ENCODE measurements at regions not wholly inside any gene's neighbourhood (a gene's known extent, or its start where the extent isn't known, plus 50 kb on each side); places are given as distances from the start of the nearest gene placed in this dataset.
"Not testable (repeated sequence)": the region's sequence is repeated elsewhere in the genome, so short reads cannot be mapped to it uniquely, and the experiment has no call there.

GRCh38 chr5:163309914-163310313 lies 127.5 kb upstream of the CCNG1 start:
- TF ChIP-seq, protein P1, sequence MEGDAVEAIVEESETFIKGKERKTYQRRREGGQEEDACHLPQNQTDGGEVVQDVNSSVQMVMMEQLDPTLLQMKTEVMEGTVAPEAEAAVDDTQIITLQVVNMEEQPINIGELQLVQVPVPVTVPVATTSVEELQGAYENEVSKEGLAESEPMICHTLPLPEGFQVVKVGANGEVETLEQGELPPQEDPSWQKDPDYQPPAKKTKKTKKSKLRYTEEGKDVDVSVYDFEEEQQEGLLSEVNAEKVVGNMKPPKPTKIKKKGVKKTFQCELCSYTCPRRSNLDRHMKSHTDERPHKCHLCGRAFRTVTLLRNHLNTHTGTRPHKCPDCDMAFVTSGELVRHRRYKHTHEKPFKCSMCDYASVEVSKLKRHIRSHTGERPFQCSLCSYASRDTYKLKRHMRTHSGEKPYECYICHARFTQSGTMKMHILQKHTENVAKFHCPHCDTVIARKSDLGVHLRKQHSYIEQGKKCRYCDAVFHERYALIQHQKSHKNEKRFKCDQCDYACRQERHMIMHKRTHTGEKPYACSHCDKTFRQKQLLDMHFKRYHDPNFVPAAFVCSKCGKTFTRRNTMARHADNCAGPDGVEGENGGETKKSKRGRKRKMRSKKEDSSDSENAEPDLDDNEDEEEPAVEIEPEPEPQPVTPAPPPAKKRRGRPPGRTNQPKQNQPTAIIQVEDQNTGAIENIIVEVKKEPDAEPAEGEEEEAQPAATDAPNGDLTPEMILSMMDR (conservative IDR thresholded peaks at IDR 0.05; ENCODE audit: low read depth, low read length): no peak
- no peak for DNase-seq (ENCODE audit: low read depth)
- H3K4me3 ChIP-seq (ENCODE audit: low read depth, low read length): no peak overlapping the region

- H3K4me3 ChIP-seq (ENCODE audit: low read depth, low read length): no peak overlapping the region
- TF ChIP-seq, protein P1 (conservative IDR thresholded peaks at IDR 0.05; ENCODE audit: low read depth, low read length): no peak
- DNase-seq (ENCODE audit: low read depth): no peak
These were observed 126.4 kb upstream of the CCNG1 start for GRCh38 chr5:163310997-163311396.

GRCh38 chr5:163312598-163312997 lies 124.8 kb upstream of the CCNG1 start:
- TF ChIP-seq, protein P1 (conservative IDR thresholded peaks at IDR 0.05; ENCODE audit: low read depth, low read length): no peak
- no peak for DNase-seq (ENCODE audit: low read depth)
- H3K4me3 ChIP-seq (ENCODE audit: low read depth, low read length): no peak overlapping the region

DNA sequence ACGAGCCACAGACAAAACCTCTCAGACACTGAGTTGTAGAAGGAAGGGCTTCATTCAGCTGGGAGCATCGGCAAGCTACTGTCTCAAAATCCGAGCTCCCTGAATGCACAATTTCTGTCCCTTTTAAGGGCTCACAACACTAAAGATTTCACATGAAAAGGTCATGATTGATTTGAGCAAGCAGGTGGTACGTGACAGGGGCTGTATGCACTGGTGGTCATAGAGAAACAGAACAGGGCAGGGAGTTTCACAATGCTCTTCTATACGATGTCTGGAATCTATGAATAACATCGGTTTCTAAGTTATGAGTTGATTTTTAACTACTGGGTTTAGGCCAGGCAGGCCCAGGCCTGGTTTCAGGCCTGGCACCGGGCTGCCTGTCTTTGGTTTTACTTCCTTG lies 124.3 kb upstream of the CCNG1 start:
- H3K4me3 ChIP-seq (ENCODE audit: low read depth, low read length); DNase-seq (ENCODE audit: low read depth): not testable (repeated sequence)

GRCh38 chr5:163316374-163316773 lies 121.0 kb upstream of the CCNG1 start:
- not testable (repeated sequence) for DNase-seq (ENCODE audit: low read depth)

GRCh38 chr5:163318707-163319106 lies 118.7 kb upstream of the CCNG1 start:
- no peak for DNase-seq (ENCODE audit: low read depth)
- H3K4me3 ChIP-seq (ENCODE audit: low read depth, low read length): no peak overlapping the region
- TF ChIP-seq, protein P1 (conservative IDR thresholded peaks at IDR 0.05; ENCODE audit: low read depth, low read length): no peak

More at GRCh38 chr5:163316374-163316773, 121.0 kb upstream of the CCNG1 start:
- H3K4me3 ChIP-seq (ENCODE audit: low read depth, low read length): not testable (repeated sequence)

- H3K4me3 ChIP-seq (ENCODE audit: low read depth, low read length): no peak overlapping the region
- no peak for DNase-seq (ENCODE audit: low read depth)
- TF ChIP-seq, protein P1 (conservative IDR thresholded peaks at IDR 0.05; ENCODE audit: low read depth, low read length): no peak
These were observed 115.9 kb upstream of the CCNG1 start for GRCh38 chr5:163321511-163321910.

GRCh38 chr5:163330723-163331668 lies 106.4 kb upstream of the CCNG1 start:
- DNase-seq (ENCODE audit: low read depth): no peak
- TF ChIP-seq, protein P1 (conservative IDR thresholded peaks at IDR 0.05; ENCODE audit: low read depth, low read length): no peak
- no peak overlapping the region for H3K4me3 ChIP-seq (ENCODE audit: low read depth, low read length)

DNA sequence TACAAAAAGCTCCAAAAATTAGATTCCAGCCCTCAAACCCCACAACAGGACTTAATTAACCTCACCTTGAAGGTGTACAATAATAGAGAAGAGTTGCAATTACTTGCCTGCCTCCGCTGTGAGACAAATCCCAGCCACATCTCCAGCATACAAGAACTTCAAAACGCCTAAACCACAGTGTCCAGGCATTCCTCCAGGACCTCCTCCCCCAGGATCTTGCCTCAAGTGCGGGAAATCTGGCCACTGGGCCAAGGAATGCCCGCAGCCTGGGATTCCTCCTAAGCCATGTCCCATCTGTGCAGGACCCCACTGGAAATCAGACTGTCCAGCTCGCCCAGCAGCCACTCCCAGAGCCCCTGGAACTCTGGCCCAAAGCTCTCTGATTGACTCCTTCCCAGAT lies 101.3 kb upstream of the CCNG1 start:
- not testable (repeated sequence) for H3K4me3 ChIP-seq (ENCODE audit: low read depth, low read length); DNase-seq (ENCODE audit: low read depth)
